Dermis blood vessel endothelial cell (primary cell): ENCODE measurements at regions not wholly inside any gene's neighbourhood (a gene's known extent, or its start where the extent isn't known, plus 50 kb on each side); places are given as distances from the start of the nearest gene placed in this dataset.
A peak's percentile ranks its signal among the peaks of the same experiment; 100 is the strongest.
"Not testable (repeated sequence)": the region's sequence is repeated elsewhere in the genome, so short reads cannot be mapped to it uniquely, and the experiment has no call there.

Experiments used
- DNase-seq: peaks from one replicate; pipeline ENCODE4 v3.0.0; 2010

- DNase-seq: no peak
Observed at GRCh38 chr16:31702796-31703195, 170.8 kb upstream of the ZNF267 start.

- DNase-seq: no peak
Observed at GRCh38 chr16:31703526-31704128, 170.0 kb upstream of the ZNF267 start.

- DNase-seq: no peak
Observed at GRCh38 chr16:31704138-31704537, 169.5 kb upstream of the ZNF267 start.

- DNase-seq: no peak
Observed at GRCh38 chr16:31705371-31705770, 168.2 kb upstream of the ZNF267 start.

GRCh38 chr16:31706318-31706717, 167.3 kb upstream of the ZNF267 start:
- no peak for DNase-seq

DNA sequence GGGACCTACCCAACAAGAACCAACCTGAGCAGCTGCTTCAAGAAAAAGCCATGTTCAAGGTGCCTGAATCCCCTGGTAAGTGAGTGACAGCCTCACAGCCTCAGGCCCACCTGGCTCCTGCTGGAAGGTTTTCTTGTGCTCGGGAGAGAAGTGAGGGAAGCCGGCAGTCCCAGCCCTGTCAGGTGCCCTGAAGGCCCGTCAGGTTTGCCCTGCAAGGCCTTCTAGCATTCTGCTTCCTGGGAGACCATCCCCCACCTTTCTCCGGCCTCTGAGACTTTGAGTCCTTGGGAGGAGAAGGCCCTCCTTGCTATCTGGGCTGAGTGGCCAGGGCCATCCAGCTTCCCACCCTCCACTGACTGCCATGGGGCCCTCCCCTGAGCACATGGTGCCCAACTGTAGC, 166.7 kb upstream of the ZNF267 start:
- DNase-seq: no peak

DNA sequence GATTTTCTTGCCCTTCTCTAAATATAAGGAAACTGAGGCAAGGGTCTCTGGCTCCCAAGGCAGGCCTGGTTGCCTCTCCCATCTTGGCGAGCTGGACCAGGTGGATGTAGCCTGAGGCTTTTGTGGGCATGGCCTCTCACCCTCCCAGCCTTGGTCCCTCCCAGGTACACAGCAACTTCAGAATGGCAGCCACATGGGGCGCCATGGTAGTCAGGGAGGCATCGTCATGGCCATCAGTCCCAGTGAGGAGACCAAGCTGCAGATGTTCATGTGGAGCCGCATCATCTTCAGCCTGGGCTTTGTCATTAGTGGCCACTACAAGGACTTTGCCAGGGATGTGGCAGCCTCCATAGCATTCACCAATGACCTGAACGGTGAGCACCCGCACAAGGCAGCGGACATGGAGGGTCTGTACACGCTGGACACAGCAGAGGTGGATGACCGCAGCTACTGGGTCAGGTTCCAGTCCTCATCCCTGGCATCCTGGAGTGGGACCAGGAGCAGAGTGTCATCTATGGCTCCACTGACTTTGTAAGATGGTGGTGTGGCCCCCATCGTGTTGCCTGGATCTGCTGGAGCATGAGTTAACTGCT, 165.8 kb upstream of the ZNF267 start:
- no peak for DNase-seq

DNA sequence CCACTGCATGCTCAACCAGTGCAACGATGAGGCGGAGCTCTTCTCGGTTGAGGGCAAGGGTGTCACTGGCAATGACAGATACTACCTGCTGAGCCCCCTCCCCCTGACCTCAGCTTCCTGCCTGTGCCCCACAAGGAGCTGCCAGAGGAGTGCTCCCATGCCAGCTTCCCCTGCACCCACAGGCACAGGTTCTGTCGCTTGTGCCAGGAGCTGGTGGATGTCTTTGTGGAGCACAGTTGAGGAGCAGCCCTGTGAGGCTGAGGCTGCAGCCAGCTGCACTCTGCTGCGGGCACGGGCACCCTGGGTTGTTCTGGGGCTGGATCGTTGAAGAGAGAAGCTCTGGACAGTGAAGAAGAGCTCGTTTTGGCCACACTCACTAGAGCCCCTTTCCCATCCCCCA, 165.3 kb upstream of the ZNF267 start:
- no peak for DNase-seq

- no peak for DNase-seq
Observed at GRCh38 chr16:31709181-31709580, 164.4 kb upstream of the ZNF267 start.

DNA sequence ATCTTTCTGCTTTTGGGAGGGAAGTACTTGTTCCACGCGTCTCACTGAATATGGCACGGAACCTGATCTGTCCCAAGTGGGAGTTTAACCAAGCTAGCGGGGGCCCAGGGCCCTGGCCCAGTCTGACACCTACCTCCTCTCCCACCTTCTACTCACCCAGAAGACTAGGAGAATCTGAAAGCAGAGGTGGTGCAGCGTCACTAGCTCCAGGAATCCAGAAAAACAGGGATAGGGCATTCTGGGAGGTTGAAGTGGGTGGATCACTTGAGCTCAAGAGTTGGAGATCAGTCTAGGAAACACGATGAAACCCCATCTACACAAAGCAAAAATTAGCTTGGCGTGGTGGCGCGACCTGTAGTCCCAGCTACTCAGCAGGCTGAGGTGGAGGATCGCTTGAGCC, 163.5 kb upstream of the ZNF267 start:
- no peak for DNase-seq

- DNase-seq: no peak
Observed at GRCh38 chr16:31710880-31711279, 162.7 kb upstream of the ZNF267 start.

- no peak for DNase-seq
Observed at GRCh38 chr16:31711344-31711845, 162.2 kb upstream of the ZNF267 start.

DNA sequence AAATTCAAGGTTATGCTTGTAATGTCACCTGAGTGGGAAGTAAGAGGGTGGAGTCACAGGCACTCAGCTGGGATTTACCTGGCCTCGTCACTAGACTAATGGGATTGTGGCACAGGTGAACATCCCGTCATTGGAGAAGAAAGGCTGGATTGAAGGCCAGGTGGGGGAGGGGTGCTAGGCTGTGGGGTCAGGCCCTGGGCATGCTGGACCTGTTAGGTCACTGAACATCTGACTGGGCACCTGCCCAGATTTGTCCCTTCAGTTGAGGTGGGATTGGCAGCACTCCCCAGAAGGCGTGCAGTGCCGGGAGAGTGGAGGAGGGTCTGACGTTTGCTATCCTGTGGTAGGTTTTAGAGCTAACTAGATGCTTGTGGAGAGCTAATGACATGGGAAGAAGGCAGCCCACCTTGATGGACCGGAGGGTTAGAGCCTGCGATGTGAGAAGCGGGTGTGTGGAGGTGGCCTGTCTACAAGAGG, 161.5 kb upstream of the ZNF267 start:
- DNase-seq: no peak

DNA sequence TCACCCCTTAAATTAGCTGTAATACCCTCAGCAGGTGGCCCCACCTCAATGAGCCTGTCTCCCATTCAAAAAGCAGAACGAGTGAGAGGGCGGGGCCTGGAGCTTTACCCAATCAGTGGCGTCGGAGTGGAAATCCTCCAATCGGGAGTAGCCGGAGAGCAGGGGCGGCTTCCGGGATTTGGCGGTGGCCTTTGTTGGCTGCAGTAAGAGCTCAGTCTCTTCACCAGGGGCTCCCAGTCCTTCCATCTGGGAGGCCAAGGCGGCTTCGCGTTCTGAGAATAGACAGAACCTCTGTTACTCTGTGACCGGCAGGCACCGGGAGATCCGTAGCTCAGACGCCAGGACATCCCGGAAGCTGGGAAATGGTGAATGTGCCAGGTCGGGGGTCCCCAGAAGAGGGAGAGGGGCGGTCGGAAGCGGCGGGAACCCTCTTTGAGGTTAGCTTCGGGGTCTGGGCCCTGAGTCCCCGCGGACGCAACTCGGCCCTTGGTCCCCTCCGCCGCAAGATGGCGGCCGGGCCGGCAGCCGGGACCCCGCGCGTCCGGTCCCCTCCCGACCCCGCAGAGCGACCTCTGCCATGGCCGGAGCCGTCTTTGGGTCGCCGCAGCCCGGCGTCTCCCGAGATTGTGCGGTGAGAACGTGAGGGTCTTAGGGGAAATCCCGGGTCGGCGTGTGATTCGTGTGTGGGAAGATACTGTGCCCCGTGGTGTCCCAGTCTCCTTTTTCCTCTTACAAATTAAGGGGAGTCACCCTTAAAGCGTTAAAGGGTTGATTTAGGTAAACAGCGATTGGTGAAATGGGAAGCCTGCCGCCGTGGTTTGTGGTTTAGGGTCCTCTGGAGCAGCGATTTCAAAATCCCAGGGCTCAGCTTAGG, 160.3 kb upstream of the ZNF267 start:
- peak; percentile 96 for DNase-seq

DNA sequence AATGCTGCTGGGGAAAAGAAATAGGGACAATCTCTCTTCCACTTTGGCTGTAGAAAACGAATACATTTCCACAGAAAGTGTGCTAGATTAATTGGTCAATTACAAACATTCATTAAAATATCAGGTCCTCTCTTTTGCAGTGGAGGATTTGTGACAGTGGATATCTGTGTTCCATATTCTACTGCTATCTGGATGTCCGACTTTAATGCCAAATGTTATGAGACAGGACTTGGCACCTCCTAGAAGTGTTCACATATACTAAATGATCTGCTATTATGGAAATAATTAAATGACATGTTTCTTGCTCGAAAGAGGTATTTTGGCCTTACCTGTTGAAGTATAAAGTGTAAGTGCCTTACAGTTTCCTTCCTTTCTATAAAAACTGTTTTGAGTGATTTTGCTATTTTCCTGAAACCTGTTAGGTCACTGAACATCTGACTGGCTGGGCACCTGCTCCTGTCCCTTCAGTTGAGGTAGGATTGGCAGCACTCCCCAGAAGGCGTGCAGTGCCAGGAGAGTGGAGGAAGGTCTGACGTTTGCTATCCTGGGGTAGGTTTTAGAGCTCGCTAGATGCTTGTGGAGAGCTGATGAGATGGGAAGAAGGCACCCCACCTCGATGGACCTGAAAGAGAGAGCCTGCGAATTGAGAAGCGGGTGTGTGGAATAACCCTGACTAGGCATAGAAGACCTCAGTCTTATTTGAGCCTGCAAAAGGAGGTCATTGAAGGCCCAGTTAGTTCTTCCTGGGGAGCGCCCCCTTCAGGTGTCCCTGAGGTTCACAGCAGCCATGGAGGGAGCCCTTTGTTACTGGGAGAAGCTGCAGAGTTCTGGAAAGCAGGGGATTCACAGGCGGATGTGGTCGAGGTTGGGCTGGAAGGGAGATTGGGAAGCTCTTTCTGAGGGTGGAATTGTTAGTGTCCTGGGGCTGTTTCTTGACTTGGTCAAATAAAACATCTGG, 159.4 kb upstream of the ZNF267 start:
- peak; percentile 25 for DNase-seq

- no peak for DNase-seq
Observed at GRCh38 chr16:31714903-31715504, 158.6 kb upstream of the ZNF267 start.

GRCh38 chr16:31715915-31716314, 157.7 kb upstream of the ZNF267 start:
- DNase-seq: no peak

GRCh38 chr16:31718998-31719397, 154.6 kb upstream of the ZNF267 start:
- no peak for DNase-seq

GRCh38 chr16:31727553-31727952, 146.1 kb upstream of the ZNF267 start:
- DNase-seq: no peak

DNA sequence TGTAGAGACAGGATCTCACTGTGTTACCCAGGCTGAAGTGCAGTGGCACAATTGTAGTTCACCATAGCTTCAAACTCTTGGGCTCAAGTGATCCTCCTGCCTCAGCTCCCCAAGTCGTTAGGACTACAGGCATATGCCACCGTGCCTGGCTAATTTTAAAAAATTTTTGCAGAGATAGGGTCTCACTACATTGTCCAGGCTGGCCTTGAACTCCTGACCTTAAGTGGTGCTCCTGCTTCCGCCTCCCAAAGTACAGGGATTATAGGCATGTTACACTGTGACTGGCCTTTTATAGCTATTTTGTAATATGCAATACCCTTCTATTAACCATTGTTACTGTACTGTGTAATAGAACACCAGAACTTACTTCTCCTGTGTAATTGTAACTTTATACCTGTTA, 139.3 kb upstream of the ZNF267 start:
- DNase-seq: no peak

DNA sequence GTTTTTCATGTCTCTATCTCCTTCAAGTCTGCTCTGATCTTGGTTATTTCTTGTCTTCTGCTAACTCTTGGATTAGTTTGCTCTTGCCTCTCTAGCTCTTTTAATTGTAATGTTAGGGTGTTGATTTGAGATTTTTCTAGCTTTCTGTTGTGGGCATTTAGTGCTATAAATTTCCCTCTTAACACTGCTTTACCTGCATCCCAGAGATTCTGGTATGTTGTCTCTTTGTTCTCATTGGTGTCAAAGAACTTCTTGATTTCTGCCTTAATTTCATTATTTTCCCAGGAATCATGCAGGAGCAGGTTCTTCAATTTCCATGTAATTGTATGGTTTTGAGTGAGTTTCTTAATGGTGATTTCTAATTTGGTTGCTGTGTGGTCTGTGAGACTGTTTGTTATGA, 128.5 kb upstream of the ZNF267 start:
- DNase-seq: not testable (repeated sequence)

GRCh38 chr16:31745900-31746299, 127.7 kb upstream of the ZNF267 start:
- DNase-seq: no peak
